ENCODE measurements at regions not wholly inside any gene's neighbourhood (a gene's known extent, or its start where the extent isn't known, plus 50 kb on each side); places are given as distances from the start of the nearest gene placed in this dataset.

DNA sequence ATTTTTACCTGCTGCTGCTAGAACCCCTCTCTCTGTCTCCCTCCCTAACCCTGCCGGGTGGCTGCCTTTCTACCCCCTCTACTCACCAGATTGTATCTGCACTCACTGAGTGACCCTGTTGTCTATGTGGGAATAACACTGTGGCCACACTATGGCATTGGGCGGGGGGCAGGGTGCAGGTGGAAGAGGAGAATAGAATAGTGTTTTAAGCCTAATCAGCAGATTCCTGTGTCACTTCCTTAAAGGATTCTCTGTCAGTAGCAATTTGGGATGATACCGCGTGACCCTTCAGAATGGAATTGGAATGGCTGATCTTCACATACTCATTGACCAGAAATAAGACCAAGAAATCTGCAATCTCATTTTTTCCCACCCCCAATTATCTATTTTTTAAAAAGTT lies 67.1 kb upstream of the ANKRD1 start:
- TF ChIP-seq, protein P1, sequence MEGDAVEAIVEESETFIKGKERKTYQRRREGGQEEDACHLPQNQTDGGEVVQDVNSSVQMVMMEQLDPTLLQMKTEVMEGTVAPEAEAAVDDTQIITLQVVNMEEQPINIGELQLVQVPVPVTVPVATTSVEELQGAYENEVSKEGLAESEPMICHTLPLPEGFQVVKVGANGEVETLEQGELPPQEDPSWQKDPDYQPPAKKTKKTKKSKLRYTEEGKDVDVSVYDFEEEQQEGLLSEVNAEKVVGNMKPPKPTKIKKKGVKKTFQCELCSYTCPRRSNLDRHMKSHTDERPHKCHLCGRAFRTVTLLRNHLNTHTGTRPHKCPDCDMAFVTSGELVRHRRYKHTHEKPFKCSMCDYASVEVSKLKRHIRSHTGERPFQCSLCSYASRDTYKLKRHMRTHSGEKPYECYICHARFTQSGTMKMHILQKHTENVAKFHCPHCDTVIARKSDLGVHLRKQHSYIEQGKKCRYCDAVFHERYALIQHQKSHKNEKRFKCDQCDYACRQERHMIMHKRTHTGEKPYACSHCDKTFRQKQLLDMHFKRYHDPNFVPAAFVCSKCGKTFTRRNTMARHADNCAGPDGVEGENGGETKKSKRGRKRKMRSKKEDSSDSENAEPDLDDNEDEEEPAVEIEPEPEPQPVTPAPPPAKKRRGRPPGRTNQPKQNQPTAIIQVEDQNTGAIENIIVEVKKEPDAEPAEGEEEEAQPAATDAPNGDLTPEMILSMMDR (IDR thresholded peaks at IDR 0.05), result no peak
- no peak for TF ChIP-seq POLR2A (IDR thresholded peaks at IDR 0.05)

Data from body of pancreas (tissue), 4 donors.